GM19043 (cell line): ENCODE measurements at regions not wholly inside any gene's neighbourhood (a gene's known extent, or its start where the extent isn't known, plus 50 kb on each side); places are given as distances from the start of the nearest gene placed in this dataset.

ENCODE experiments used
- ATAC-seq: cut with Tn5 transposase; IDR thresholded peaks from one replicate; pipeline ENCODE4 v1.9.1; 2021; ENCODE audit warnings: low read depth; ENCODE audit not compliant: unreplicated experiment

DNA sequence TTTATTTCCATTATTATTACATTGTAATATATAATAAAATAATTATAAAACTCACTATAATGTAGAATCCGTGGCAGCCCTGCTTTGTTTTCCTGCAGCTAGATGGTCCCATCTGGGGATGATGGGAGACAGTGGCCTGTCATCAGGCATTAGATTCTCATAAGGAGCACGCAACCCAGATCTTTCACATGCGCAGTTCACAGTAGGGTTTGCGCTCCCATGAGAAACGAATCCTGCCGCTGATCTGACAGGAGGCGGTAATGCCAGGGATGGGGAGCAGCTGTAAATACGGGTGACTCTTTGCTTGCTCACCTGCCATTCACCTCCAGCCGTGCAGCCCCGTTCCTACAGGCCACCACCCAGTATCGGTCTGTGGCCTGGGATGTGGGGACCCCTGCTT lies 1879.3 kb upstream of the WWC1 start:
- ATAC-seq, result no peak

DNA sequence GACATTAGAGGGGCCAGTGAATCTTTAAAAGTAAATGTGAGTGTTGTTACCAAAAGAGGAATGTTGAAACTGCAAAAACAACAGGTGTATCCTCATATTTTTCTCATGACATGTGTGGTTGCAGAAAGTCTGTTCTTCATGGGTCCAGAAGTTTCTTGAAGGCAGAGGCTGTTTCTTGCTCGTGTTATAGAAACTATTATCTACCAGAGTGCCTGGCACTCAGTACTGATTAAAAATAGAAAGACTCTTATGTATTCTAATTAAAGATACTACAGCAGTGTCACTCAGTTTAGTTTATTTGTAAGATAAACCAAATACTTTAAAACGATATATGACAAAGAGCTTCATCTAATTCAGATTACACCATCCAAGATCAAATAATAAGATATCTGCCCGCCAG lies 1864.2 kb upstream of the WWC1 start:
- ATAC-seq, result no peak

DNA sequence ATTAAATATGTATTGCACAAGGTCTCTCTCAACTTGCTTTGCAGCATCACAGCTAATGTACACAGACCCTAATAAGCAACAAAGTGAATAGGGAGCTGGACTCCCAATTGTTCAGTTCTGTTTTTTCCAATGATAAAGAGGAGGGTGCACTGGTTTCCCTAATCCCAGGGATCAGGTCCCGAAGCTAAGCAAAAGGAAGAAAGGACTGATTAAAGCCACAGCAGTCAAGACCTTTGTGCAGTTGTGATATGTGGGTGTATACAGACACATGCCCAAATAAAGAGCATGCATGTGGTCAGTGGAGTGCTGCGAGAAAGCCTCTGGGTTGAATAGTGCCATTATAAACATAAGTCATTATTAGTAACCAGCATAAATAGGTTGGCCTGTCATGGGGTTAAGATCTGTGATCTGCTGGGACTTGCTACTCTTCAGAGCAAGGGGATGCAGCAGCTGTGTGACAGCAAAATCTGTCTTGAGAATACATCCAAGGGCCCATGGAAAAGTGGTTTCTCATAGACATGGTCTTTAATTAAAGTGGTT lies 1863.1 kb upstream of the WWC1 start:
- ATAC-seq, result no peak

DNA sequence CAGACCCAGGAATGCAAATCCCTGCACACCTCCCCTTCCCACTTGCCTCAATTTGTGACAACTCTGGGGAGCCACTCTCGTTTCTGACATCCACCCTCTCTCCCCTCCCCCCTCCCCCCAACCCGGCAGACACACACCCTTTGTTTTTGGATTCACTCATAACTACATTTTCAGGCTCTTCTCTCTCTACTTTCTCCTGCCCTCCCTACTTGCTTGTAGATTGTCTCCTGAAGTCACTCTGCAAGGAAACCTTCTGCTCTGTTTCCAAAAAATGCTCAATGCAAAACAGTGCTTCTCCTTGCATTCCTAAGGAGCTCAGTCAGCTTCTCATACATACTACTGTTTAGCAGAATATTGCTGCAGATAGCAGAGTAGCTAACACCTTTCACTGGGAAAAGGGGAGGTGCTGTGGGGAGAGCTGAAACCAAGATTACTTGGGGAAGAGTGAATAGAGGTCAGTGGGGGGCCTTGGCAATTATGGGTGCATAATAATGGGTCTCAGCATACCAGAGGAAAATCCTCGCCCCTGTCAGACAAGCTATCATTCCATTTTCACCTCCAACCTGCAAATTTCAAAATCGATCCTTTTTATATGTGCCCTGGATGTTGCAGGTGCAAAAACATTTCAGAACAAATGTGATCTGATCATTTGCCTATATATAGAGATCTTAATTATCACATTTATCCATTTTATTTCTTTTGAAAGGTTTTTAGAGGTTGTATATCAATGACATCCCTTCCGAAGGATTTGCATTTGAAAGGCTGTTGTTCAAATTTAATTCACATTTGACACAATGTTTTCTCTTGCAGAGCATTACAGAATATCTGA lies 1860.7 kb upstream of the WWC1 start:
- ATAC-seq, result no peak

DNA sequence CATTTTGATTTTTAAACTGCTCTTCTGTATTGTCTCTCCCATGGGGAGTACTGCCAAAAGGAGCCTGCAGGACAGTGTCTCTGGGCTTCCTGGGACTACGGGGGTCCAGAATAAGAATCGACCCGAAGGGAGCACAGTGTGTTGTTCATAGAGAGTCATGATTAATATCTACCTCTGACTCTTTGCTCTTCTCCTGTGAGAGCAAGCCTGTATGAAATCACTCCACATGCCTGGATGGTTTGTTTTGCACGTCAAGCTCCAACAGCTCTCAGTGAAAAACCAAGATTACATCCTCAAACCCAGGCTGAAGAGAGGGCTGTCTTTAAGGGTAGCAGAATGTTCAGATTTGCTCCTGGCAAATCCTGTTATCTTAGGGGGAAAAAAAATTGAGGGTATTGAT lies 1860.0 kb upstream of the WWC1 start:
- no peak for ATAC-seq

DNA sequence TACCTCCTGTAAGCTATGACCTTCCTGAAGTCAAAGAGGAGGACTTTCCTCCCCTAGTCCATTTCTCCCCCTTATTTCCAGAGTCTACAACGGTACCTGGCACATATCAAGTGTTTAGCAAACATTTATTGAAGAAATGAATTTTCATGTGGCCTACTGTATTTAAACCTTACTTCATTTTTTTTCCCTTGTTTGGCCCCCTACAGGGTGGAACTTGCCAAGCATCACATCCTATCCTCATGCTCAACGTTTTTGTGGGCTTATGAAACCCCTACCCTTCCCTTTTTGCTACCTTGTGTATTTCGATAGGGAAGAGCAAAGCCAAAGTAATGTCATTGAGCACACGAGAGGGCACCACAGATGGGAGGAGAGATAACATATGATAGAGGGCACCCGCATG lies 1857.8 kb upstream of the WWC1 start:
- no peak for ATAC-seq

DNA sequence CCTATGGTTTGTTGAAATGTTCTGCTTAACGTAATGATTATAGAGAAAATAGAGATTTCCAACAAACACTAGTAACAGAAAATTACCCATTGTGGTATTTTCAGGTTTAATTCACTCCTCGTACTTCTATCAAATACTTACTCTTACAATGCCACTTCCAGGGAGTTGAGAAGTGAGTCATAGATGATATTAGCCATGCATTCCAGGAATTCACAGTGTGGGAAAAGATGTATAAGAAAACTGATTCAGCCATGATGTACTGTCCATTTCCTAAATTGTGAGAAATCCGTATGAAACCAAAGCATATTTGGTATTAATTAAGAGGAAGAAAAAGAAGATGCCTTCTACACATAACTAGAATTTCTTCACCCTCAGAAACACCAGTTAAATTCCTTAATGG lies 1854.6 kb upstream of the WWC1 start:
- ATAC-seq, result no peak

DNA sequence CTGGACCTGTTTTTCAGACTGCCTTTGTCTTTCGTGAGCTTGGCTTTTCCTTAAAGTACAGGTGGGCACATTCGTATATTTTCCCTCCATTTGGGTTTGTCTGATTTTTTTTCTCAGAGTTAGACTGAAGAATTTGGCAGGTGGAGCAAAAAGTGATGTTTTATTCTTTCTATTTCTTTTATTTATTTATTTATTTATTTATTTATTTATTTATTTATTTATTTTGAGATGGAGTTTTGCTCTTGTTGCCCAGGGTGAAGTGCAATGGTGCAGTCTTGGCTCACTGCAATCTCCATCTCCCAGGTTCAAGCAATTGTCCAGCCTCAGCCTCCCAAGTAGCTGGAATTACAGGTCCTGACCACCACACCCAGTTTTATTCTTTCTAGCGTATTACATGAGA lies 1805.1 kb upstream of the WWC1 start:
- no peak for ATAC-seq

DNA sequence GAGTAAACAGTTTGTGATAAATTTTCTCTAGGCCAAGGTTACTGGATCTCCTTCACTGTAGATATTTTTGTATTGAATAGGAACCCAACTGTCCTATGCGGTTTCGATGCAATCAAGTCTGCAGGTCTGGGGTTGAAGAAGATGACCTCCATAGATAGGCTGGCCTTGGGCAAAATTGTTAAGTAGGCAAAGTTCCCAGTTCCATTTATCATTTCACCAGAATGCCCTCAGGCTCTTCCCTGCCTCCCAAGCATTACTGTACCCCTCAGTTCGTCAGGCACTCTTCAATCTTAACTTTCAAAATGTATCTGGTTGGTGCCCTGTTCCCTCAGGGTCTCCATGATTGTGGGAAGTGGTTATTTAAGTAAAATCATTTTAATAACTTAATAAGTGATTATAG lies 1802.9 kb upstream of the WWC1 start:
- no peak for ATAC-seq

DNA sequence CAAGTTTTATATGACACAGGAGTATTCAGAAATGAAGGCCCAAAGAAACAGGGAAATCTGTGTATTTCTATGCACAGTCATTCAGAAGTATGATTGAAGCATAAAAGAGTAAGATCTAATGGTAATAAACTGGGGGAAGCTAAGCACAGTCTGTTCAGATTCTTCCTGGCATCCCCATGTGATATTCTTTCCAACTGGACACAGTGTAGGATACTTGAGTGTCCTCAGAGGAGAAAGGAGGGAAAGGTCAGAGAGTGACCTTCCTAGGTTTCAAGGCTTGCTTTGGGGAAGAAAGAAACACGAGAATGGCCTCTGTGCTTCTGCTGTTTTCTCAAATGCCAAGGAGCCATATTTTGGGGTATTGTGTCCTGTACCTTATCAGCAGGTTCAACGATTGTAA lies 1798.4 kb upstream of the WWC1 start:
- no peak for ATAC-seq

DNA sequence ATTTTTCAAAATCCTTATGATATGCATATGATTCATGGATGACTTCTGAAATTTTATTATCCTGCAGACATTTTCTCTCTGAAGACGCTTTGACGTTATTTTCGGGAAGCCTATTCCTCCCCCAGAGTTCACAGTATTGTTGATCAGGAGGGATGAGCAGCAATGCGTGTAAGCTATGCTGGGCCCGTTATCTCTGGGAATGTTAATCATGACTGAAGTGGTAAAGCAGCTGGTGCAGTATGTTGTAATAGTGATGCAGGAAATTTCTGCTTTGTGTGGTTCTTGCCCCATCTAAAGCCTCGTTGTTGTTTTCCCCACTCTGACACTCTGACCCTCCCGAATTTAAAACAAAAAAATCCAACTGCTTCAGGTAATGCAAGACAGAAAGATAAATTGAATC lies 1797.8 kb upstream of the WWC1 start:
- ATAC-seq, result no peak

DNA sequence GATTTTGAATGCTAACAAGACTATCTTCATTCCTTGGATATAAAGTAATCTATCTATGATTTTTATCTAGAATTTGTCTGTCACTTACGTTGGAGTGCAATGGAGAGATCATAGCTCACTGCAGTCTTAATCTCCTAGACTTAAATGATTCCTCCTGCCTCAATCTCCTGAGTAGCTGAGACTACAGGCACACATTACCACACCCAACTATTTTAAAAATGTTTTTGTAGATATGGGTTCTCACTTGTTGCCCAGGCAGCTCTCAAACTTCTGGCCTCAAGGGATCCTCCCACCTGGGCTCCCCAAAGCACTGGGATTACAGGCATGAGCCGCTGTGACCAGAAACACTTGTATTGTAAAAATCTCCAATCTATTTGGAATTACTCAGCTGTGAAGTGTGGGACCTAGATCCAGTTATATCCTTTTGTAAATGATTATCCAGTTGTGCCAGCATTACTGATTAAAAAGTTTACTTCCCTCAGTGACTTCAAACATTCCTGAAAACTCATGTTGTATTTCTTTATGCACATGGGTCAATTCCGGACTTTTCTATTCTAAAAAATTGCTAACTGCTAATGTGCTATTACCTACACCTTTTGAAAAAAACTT lies 1793.8 kb upstream of the WWC1 start:
- ATAC-seq, result no peak

DNA sequence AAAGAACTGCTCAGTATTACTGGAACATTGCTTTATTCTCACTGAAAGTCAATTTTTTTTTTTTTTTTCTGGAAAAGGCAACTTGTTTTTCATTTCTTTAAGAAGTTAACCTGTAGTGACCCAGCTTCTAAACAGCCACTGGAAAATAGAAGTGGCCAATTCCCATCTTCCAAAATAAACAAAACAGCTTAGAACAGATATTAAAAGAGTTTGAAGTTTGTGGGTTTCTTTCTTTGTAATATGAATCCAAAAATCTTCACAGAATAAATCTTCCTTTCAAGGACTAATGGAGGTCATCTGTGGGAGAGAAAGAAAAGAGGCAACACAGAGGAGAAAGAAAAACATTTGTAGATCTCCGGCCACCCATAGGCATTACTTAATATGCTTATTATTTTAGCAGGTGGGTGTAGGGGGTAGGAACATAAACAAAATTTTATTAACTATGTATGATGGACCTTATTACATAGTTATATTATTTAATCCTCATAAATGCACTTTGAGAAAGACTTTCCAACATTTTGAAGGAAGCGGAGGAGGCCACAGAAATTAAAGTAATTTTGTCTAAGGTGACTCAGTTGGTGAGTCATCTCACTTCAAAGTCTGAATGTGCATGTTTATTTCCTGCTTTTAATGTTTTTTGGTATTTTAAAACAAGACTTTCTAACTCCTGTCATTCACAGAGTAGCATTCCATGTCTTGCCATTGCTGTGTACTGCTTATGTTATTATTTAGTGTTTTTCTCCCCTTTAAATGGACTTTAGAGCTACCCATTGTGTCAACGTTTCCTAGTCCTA lies 1791.8 kb upstream of the WWC1 start:
- ATAC-seq, result no peak

DNA sequence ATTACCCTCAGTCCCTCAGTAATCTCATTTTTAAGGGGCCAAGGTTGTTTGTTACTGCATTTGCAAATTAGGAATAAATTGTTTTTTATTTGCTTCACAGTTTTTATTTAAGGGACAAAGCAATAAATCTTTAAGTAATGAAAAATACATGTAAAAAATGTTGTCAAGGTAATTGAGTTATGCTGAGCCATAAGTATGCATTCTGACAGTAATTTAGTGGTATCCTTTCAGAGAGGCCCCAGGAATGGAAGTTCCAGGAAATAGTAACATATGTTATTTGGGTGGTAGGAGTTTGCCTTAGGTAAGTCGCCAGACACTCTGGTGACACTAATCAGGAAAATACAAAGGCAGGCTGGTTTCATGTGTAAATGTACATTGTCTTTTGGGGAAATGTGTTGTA lies 1787.9 kb upstream of the WWC1 start:
- ATAC-seq, result no peak

DNA sequence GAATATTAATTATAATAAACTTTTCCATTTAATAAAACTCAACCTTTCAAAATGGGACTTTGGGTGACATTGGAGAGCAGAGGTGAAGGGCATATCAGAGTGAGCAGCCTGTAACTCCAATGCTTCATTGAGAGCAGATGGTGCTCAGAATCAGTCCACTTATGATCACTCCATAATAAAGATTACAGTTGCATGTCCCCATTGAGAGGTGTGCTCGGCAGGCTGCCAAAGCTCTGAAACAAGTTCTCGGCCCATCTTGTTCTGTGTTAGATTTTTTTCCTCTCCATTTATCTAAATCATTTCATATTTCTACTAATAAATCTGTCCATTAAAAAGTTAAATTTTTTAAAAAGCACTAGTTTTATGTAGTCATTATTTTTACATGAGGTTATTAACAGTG lies 1786.4 kb upstream of the WWC1 start:
- no peak for ATAC-seq

DNA sequence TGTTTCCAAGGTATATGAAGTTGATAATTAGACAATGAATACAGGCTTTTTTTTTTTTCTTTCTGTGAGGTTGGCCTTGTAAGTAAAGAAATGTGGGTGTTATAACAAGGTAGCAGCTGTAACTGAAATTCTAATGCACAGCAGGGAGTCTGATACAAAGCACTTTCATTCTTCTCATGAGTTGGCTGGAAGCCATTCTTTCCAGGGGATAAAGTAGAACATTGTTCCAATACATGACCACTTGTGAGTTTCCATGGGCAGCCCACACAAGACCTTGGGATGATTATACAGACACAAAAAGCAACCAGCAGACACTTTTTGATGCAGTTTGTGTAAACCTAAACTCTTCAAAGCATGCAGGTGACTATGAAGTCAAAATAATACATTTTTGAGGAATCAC lies 1785.9 kb upstream of the WWC1 start:
- ATAC-seq, result no peak

DNA sequence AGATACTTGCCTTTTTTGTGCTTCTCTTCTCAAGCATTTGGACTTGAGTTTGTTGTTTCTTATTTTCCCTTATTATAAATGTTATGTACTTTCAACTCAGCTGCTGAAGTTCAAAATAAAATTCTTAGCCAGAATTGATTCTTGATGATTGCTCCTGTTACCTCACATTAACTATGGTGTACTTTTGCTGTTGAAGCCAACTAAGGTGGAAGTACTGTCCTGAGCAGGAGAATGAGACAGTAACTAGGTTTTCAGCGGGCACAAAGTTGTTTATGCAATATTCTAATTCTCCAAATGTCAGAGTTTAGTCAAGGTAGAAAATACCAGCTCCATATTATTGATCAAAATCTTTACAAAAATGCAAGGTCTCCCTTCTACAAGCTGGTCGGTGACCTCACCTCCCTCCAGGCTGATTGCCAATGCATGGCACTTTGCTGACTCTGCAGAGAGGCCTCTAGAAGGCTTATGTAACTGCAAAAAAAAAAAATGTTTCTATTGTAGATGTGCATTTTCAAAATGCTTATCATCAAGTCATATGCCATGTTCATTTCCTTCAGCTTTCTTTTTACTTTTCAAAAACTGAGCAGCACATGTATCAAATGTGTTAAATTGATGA lies 1783.5 kb upstream of the WWC1 start:
- no peak for ATAC-seq

DNA sequence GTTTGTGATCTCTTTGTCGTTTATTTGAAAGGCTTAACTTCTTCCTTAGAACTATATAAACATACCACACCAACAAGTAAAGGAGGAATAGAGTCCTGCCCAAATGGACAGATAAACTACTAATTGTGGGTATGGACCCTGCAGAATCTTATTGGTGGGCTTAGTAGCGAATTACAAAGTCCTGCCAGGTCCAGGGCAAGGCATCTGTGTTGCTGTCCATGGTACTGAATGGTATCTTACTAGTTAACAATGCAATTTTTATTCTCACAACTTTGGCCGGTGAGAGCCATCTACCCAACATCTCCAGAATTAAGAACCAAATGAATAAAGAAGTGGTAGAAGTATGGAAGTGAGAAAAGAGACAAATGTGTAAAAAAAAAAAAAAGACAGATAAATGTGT lies 1782.4 kb upstream of the WWC1 start:
- ATAC-seq, result no peak

DNA sequence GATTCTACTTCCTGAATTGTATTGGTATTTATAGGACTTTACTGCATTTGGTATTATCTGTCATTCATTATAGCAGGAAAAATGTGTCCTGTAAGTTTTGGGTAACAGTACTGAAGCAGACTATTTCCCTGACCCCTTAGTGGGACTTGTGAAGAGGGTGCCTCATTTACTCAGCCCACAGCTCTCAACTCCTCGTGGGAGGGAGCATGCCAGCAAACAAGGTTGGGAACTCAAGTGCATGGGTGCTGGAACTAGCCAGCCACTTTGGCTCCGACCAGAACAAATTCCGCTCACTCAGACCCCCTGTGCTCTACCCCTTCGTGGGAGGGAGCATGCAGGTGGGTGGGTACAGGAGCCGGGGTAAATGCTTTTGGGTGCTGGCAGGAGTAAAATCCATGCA lies 1773.5 kb upstream of the WWC1 start:
- ATAC-seq, result no peak

DNA sequence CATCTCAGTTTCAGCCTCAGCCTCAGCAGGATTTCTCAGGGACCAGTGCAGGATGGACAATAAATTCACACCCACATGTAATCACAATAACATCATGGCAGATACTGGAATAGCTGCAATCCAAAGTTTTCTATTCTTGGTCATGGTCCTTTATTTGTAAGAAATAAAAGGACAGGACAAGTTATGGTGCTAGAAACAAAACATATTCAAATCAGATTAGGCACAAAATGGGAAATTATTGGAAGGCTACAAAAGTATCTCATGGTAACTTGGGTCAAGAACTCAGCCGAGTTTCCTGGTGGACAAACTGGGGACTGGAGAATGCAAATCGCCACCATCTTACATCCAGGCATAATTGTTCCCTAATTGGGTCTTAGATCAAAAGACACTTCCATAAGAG lies 1768.2 kb upstream of the WWC1 start:
- no peak for ATAC-seq

DNA sequence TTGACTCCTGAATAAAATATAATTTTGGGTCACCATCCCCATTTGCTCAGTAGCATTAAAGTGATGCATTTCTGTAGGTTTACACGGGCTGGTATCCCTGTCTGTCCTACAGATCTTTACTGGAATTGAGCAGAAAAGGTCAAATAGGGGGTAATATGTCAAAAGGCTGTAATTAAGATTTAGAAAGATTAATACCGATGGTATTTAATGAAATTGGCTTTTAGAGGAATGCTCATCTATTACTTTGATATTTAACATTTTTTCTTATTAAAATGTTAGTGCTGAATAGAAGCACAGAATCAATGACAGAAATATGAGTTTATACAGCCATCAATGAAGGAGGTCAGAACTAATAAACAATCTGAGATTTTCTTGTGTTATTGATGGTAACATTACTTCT lies 1762.2 kb upstream of the WWC1 start:
- ATAC-seq, result no peak
